ENCODE measurements at regions not wholly inside any gene's neighbourhood (a gene's known extent, or its start where the extent isn't known, plus 50 kb on each side); places are given as distances from the start of the nearest gene placed in this dataset.
"Not testable (repeated sequence)": the region's sequence is repeated elsewhere in the genome, so short reads cannot be mapped to it uniquely, and the experiment has no call there.

- DNase-seq = no peak
Observed at GRCh38 chr12:113725557-113725876, 240.6 kb downstream of the RBM19 start.

- DNase-seq = no peak
Observed at GRCh38 chr12:113724794-113725556, 241.2 kb downstream of the RBM19 start.

- DNase-seq = no peak
Observed at GRCh38 chr12:113723631-113724030, 242.5 kb downstream of the RBM19 start.

- no peak for DNase-seq
Observed at GRCh38 chr12:113722747-113723146, 243.4 kb downstream of the RBM19 start.

- DNase-seq = no peak
Observed at GRCh38 chr12:113720629-113721028, 245.5 kb downstream of the RBM19 start.

GRCh38 chr12:113719911-113720591, 246.1 kb downstream of the RBM19 start:
- DNase-seq = no peak

GRCh38 chr12:113713156-113713555, 241.5 kb upstream of the LHX5 start:
- DNase-seq = no peak

GRCh38 chr12:113712481-113712880, 240.8 kb upstream of the LHX5 start:
- no peak for DNase-seq

GRCh38 chr12:113710216-113710615, 238.5 kb upstream of the LHX5 start:
- DNase-seq = no peak

- no peak for DNase-seq
Observed at GRCh38 chr12:113709456-113709855, 237.8 kb upstream of the LHX5 start.

- no peak for DNase-seq
Observed at GRCh38 chr12:113702836-113703235, 231.2 kb upstream of the LHX5 start.

GRCh38 chr12:113702276-113702675, 230.6 kb upstream of the LHX5 start:
- DNase-seq = no peak

GRCh38 chr12:113700943-113701342, 229.3 kb upstream of the LHX5 start:
- DNase-seq = no peak

GRCh38 chr12:113699984-113700383, 228.3 kb upstream of the LHX5 start:
- DNase-seq = not testable (repeated sequence)

GRCh38 chr12:113698510-113698858, 226.8 kb upstream of the LHX5 start:
- no peak for DNase-seq

GRCh38 chr12:113697651-113698509, 226.2 kb upstream of the LHX5 start:
- no peak for DNase-seq

- DNase-seq = no peak
Observed at GRCh38 chr12:113697104-113697503, 225.4 kb upstream of the LHX5 start.

GRCh38 chr12:113693693-113694092, 222.0 kb upstream of the LHX5 start:
- no peak for DNase-seq

GRCh38 chr12:113689047-113689610, 217.5 kb upstream of the LHX5 start:
- DNase-seq = no peak

- no peak for DNase-seq
Observed at GRCh38 chr12:113688313-113688712, 216.6 kb upstream of the LHX5 start.

- no peak for DNase-seq
Observed at GRCh38 chr12:113684908-113685782, 213.5 kb upstream of the LHX5 start.
